Head of caudate nucleus (tissue), 42 donors: ENCODE measurements at regions not wholly inside any gene's neighbourhood (a gene's known extent, or its start where the extent isn't known, plus 50 kb on each side); places are given as distances from the start of the nearest gene placed in this dataset.
"Not testable (repeated sequence)": the region's sequence is repeated elsewhere in the genome, so short reads cannot be mapped to it uniquely, and the experiment has no call there.

ENCODE experiments used
- DNase-seq, 42 donors: peaks; one replicate each; pipeline versions ENCODE4 v3.0.0 to v3.0.0-alpha.2; 2020 to 2021; ENCODE audit warnings: mixed read lengths in 7 of 42
- intact Hi-C: fragments of 100-400 bp; cut with DNase I; formaldehyde crosslinking; loops from one replicate; pipeline ENCODE4 v1.15.0; 2022

DNA sequence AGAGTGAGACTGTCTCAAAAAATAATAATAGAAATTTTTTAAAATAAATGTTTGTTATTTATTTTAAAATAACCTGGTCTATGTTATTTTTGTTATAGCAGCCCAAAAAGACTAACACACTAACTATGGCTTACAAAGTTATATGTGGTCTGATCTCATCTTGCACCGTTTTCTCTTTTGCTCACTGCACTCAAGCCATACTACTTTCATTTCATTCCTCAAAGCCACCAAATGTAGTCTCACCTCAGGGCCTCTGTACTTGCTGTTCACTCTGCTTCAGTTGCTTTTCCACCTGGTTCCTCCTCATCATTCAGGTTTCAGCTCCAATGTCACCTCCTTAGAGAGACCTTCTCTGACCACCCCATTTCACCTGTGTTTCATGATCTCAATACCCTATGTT is 55.2 kb upstream of the MDM1 start:
- DNase-seq, result no peak
- intact Hi-C loops, result no loop called here

DNA sequence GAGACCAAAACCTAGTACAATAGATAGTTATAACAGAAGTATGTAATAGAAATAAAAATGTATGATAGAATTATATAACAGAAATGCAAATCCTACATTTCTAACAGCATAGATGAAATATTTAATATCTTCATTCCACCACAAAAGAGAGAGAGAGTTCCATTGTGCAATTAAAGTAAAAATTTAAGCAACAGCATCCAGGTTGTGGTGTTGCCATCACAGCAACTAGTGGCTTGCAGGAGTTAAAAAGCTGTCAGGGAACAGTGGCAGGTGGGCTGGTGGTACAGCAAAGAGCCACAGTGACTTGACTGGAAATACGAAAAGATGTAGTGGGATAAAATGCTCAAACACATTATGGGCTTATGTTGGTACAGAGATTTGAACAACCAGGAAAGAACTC is 57.1 kb upstream of the MDM1 start:
- intact Hi-C loops, result no loop called here
- no peak for DNase-seq

DNA sequence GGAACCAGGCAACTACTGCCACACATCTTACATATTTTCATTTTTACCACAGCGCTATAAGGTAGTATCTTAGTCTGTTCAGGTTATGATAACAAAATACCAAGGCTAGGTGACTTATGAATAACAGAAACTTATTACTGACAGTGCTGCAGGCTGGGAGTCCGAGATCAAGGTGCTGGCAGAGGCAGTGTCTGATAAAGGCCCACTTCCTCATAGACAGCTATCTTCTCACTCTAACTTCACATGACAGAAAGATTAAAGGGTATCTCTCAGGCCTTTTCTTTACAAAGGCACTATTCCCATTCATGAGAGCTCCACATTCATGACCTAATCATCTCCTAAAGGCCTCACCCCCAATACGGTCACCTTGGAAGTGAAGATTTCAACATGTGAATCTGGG is 59.8 kb upstream of the MDM1 start:
- intact Hi-C loops, result no loop called here
- no peak for DNase-seq

- intact Hi-C loops, result no loop called here
- DNase-seq, result no peak
Measured at GRCh38 chr12:68392376-68392775, 60.2 kb upstream of the MDM1 start.

- DNase-seq, result no peak
- intact Hi-C loops, result no loop called here
Measured at GRCh38 chr12:68393417-68393816, 61.3 kb upstream of the MDM1 start.

DNA sequence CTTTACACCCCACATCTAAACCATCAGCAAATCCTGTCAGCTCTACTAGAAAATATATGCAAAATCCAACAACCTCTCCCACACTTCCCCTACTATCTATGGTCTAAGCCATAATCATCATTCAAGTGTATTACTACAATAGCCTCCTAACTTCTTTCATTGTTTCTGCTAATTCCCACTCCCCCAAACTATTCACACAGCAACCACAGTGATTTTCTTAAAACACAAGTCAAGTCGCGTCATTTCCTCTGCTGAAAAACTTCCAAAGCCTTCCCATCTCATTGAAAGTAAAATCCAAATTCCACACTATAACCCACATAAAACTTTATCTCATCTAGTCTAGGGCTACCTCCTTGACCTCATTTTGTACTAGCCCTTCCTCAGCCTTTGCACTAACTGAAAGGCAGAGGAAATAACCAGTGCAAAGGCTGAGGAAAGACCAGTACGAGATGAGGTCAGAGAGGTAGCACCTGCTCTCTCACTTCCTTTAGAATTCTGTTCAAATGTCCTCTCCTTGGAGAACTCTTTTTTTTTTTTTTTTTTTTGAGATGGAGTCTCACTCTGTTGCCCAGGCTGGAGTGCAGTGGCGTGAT is 65.5 kb upstream of the MDM1 start:
- DNase-seq, result no peak
- intact Hi-C loops, result no loop called here

- DNase-seq, intact Hi-C loops: not testable (repeated sequence)
Measured at GRCh38 chr12:68398689-68399088, 66.5 kb upstream of the MDM1 start.

GRCh38 chr12:68400226-68400829 is 68.2 kb upstream of the MDM1 start:
- DNase-seq, result no peak
- intact Hi-C loops, result no loop called here

GRCh38 chr12:68402422-68402821 is 70.3 kb upstream of the MDM1 start:
- intact Hi-C loops, result no loop called here
- no peak for DNase-seq

GRCh38 chr12:68403296-68403695 is 71.1 kb upstream of the MDM1 start:
- no peak for DNase-seq
- intact Hi-C loops, result no loop called here

- intact Hi-C loops, result no loop called here
- no peak for DNase-seq
Measured at GRCh38 chr12:68403711-68404110, 71.5 kb upstream of the MDM1 start.

- intact Hi-C loops, result no loop called here
- no peak for DNase-seq
Measured at GRCh38 chr12:68405343-68405781, 73.2 kb upstream of the MDM1 start.

DNA sequence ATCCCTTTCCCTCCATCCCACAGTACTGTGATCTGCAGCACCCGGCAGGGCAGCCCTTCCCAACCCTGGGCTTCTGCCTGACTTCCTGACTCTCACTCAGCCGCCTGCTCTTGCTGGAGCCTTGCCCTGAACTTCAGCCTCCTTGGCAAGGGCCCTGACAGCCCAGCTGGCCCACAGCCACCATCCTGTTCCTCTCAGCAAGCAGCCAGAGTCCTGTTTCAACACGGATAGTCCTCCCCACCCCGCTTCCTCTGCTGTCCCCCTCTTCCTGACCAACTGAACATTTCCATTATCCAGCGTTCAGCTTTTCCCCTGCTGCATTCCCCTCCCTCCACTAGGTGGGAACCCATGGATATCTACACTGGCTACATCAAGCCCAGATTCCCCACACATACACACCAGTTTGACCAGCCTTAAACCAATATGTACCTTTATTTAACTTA is 74.0 kb upstream of the MDM1 start:
- intact Hi-C loops, result no loop called here
- DNase-seq, result peak; percentile 39 to 85 (median 64)

DNA sequence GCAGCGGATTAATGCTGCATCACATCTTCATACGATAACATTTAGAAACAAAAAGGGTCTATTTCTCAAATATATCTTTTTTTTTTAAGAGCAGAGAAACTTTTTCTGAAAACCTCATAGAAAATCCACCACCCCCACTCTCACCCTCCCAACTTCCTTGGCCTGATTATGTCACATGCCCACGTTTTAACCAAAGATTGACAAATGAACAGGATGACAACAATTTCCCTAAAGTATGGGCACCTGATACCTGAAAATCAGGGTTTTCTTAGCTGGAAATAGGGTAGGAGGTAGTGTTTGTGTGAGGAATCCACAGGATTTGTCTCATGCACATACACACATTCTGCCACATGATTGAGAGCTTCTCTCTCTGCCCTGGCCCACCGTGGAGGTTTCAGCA is 74.7 kb upstream of the MDM1 start:
- intact Hi-C loops, result no loop called here

GRCh38 chr12:68410018-68410660 is 78.0 kb upstream of the MDM1 start:
- intact Hi-C loops, result no loop called here
- no peak for DNase-seq

More for the DNA sequence above, 74.7 kb upstream of the MDM1 start:
- peak in 7 of 42 donors; percentile 7 to 57 (median 29) for DNase-seq

DNA sequence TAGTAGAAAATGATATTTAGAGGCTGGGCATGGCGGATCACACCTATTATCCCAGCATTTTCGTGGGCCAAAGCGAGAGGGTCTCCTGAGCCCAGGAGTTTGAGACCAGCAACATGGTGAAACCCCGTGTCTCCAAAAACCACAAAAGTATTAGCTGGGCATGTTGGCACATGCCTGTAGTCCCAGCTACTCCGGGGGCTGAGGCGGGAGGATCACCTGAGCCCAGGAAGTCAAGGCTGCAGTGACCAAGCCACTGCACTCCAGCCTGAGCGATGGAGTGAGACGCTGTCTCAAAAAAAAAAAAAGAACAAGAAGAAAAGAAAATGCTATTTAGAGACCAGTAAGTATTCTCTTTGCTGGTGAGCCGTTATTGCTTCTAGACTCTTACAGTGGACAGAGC is 79.2 kb upstream of the MDM1 start:
- no peak for DNase-seq
- intact Hi-C loops, result no loop called here

GRCh38 chr12:68414988-68415387 is 82.8 kb upstream of the MDM1 start:
- intact Hi-C loops, result no loop called here
- no peak for DNase-seq

- DNase-seq, result no peak
- intact Hi-C loops, result no loop called here
Measured at GRCh38 chr12:68416350-68416749, 84.2 kb upstream of the MDM1 start.

DNA sequence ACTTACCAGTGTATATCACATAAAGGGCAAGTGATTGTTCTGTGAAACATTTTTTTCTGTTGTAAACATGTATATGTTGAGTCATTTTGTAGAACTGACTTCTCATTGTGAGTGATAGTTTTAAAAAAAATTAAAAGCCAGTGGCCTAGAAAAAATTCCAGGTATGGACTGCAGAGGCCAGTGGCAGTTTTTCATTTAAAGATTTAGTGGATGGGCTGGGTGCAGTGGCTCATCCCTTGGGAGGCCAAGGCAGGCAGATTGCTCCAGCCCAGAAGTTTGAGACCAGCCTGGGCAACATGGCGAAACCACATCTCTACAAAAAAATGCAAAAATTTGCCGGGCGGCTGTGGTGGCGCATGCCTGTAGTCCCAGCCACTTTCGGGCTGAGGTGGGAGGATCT is 84.7 kb upstream of the MDM1 start:
- intact Hi-C loops, result no loop called here

DNA sequence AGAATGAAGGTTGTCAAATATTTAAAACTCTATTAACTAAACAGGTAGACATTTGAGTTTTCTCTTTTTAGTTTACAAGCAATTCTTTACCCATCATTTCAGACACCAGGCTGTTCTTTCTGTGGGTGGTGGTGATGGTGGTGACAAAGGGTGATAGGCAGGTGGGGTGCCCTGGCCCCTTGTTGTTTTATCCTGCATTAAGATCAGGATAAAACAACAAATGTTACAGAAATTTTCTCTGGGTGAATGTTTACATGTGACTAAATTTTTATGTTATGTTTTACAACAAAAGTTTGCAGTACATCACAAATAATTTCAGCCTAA is 85.9 kb upstream of the MDM1 start:
- intact Hi-C loops, result no loop called here
- DNase-seq, result no peak

More for the DNA sequence above, 84.7 kb upstream of the MDM1 start:
- no peak for DNase-seq
